Jurkat, Clone E6-1 (cell line): ENCODE measurements at regions not wholly inside any gene's neighbourhood (a gene's known extent, or its start where the extent isn't known, plus 50 kb on each side); places are given as distances from the start of the nearest gene placed in this dataset.

ENCODE experiments used
- DNase-seq: peaks from one replicate; pipeline ENCODE4 v3.0.0-alpha.2; 2011; ENCODE audit warnings: low read depth, low spot score
- H3K4me3 ChIP-seq: 2 replicates; pipeline ENCODE4 v1.5.1; 2011; ENCODE audit warnings: mild to moderate bottlenecking, low read length, control low read depth, moderate library complexity

GRCh38 chr12:19695244-19696098 is 256.2 kb downstream of the AEBP2 start:
- no peak overlapping the region for H3K4me3 ChIP-seq
- no peak for DNase-seq

- no peak for DNase-seq
- H3K4me3 ChIP-seq, result no peak overlapping the region
Observed at GRCh38 chr12:19700969-19701368, 261.7 kb downstream of the AEBP2 start.

- H3K4me3 ChIP-seq, result no peak overlapping the region
Observed at GRCh38 chr12:19704966-19705365, 265.7 kb downstream of the AEBP2 start.

GRCh38 chr12:19706936-19707335 is 267.6 kb downstream of the AEBP2 start:
- H3K4me3 ChIP-seq, result no peak overlapping the region
- DNase-seq, result no peak

More at GRCh38 chr12:19704966-19705365, 265.7 kb downstream of the AEBP2 start:
- DNase-seq, result no peak

- no peak overlapping the region for H3K4me3 ChIP-seq
- DNase-seq, result no peak
Observed at GRCh38 chr12:19707948-19708409, 268.7 kb downstream of the AEBP2 start.

GRCh38 chr12:19709889-19710288 is 270.6 kb downstream of the AEBP2 start:
- H3K4me3 ChIP-seq, result no peak overlapping the region

GRCh38 chr12:19710811-19711793 is 271.8 kb downstream of the AEBP2 start:
- H3K4me3 ChIP-seq, result no peak overlapping the region
- DNase-seq, result no peak

More at GRCh38 chr12:19709889-19710288, 270.6 kb downstream of the AEBP2 start:
- no peak for DNase-seq

GRCh38 chr12:19712041-19712440 is 272.7 kb downstream of the AEBP2 start:
- DNase-seq, result no peak
- no peak overlapping the region for H3K4me3 ChIP-seq

- DNase-seq, result no peak
- H3K4me3 ChIP-seq, result no peak overlapping the region
Observed at GRCh38 chr12:19718401-19718800, 279.1 kb downstream of the AEBP2 start.

GRCh38 chr12:19719672-19720071 is 280.4 kb downstream of the AEBP2 start:
- DNase-seq, result no peak
- H3K4me3 ChIP-seq, result no peak overlapping the region

GRCh38 chr12:19726122-19726521 is 286.8 kb downstream of the AEBP2 start:
- no peak for DNase-seq
- H3K4me3 ChIP-seq, result no peak overlapping the region

GRCh38 chr12:19726592-19726991 is 287.3 kb downstream of the AEBP2 start:
- no peak for DNase-seq
- H3K4me3 ChIP-seq, result no peak overlapping the region

GRCh38 chr12:19737019-19737418 is 297.7 kb downstream of the AEBP2 start:
- no peak for DNase-seq
- no peak overlapping the region for H3K4me3 ChIP-seq

GRCh38 chr12:19739195-19739776 is 300.0 kb downstream of the AEBP2 start:
- H3K4me3 ChIP-seq, result no peak overlapping the region
- DNase-seq, result peak; percentile 52

GRCh38 chr12:19740472-19741131 is 301.3 kb downstream of the AEBP2 start:
- DNase-seq, result no peak
- H3K4me3 ChIP-seq, result no peak overlapping the region

- no peak for DNase-seq
- no peak overlapping the region for H3K4me3 ChIP-seq
Observed at GRCh38 chr12:19741132-19741489, 301.8 kb downstream of the AEBP2 start.

GRCh38 chr12:19744705-19745218 is 305.5 kb downstream of the AEBP2 start:
- no peak overlapping the region for H3K4me3 ChIP-seq
- peak; percentile 45 for DNase-seq

- no peak for DNase-seq
- no peak overlapping the region for H3K4me3 ChIP-seq
Observed at GRCh38 chr12:19746471-19746870, 307.2 kb downstream of the AEBP2 start.
